DOHH2 (cell line): ENCODE measurements at regions not wholly inside any gene's neighbourhood (a gene's known extent, or its start where the extent isn't known, plus 50 kb on each side); places are given as distances from the start of the nearest gene placed in this dataset.

Experiments used
- H3F3A ChIP-seq: fragments of 200-600 bp; sonication (generic), shearing (Covaris generic); 2 replicates; pipeline ENCODE4 v1.6.0; 2016; ENCODE audit warnings: antibody characterized with exemption, mild to moderate bottlenecking; ENCODE audit not compliant: control insufficient read depth, insufficient read depth
- H3K27ac ChIP-seq: fragments of 200-600 bp; sonication (generic); 2 replicates; pipeline ENCODE4 v1.5.1; 2014; ENCODE audit warnings: low read depth, mild to moderate bottlenecking, low read length, moderate library complexity
- H3K27me3 ChIP-seq: fragments of 200-600 bp; sonication (generic); 2 replicates; pipeline ENCODE4 v1.6.1; 2014; ENCODE audit warnings: mild to moderate bottlenecking, low read length, mixed read lengths; ENCODE audit not compliant: control insufficient read depth
- H3K36me3 ChIP-seq: fragments of 200-600 bp; sonication (generic); 2 replicates; pipeline ENCODE4 v1.6.1; 2014; ENCODE audit warnings: mild to moderate bottlenecking, low read length, moderate library complexity, mixed read lengths; ENCODE audit not compliant: control insufficient read depth
- H3K4me1 ChIP-seq: fragments of 200-600 bp; sonication (generic); 2 replicates; pipeline ENCODE4 v1.6.1; 2014; ENCODE audit warnings: mild to moderate bottlenecking, low read length, mixed read lengths; ENCODE audit not compliant: control insufficient read depth
- H3K4me2 ChIP-seq: fragments of 200-600 bp; sonication (generic); 2 replicates; pipeline ENCODE4 v1.6.0; 2014; ENCODE audit warnings: mild to moderate bottlenecking, low read length, moderate library complexity
- H3K4me3 ChIP-seq: fragments of 200-600 bp; sonication (generic); 2 replicates; pipeline ENCODE4 v1.5.1; 2014; ENCODE audit warnings: mild to moderate bottlenecking, low read length, mixed read lengths
- H3K79me2 ChIP-seq: fragments of 200-600 bp; sonication (generic); 2 replicates; pipeline ENCODE4 v1.6.1; 2014; ENCODE audit warnings: mild to moderate bottlenecking, low read length, mixed read lengths; ENCODE audit not compliant: control insufficient read depth
- H3K9me2 ChIP-seq: fragments of 200-600 bp; sonication (generic); replicated peaks from 2 replicates; pipeline ENCODE4 v1.6.1; 2014; ENCODE audit warnings: mild to moderate bottlenecking, low read length, mixed read lengths; ENCODE audit not compliant: control insufficient read depth
- H3K9me3 ChIP-seq: fragments of 200-600 bp; sonication (generic); 2 replicates; pipeline ENCODE4 v1.6.1; 2014; ENCODE audit warnings: antibody characterized with exemption, low read length, mixed read lengths; ENCODE audit not compliant: control insufficient read depth, insufficient read depth
- H4K20me1 ChIP-seq: fragments of 200-600 bp; sonication (generic); 2 replicates; pipeline ENCODE4 v1.6.0; 2014; ENCODE audit warnings: low read depth, mild to moderate bottlenecking, antibody characterized with exemption, low read length, moderate library complexity; ENCODE audit not compliant: control insufficient read depth, insufficient read depth
- EZH2phosphoT487 ChIP-seq: fragments of 200-600 bp; sonication (generic); IDR thresholded peaks from 2 replicates; pipeline ENCODE4 v1.6.1; 2017; ENCODE audit warnings: borderline replicate concordance, mild to moderate bottlenecking, antibody characterized with exemption, low read length, moderate library complexity, mixed read lengths
- TF ChIP-seq, protein P1 (sequence below): fragments of 200-600 bp; sonication (generic); IDR thresholded peaks from one replicate; pipeline ENCODE4 v1.5.1; 2014; ENCODE audit warnings: antibody characterized with exemption, mild to moderate bottlenecking, low read depth, low read length; ENCODE audit not compliant: poor library complexity, severe bottlenecking

DNA sequence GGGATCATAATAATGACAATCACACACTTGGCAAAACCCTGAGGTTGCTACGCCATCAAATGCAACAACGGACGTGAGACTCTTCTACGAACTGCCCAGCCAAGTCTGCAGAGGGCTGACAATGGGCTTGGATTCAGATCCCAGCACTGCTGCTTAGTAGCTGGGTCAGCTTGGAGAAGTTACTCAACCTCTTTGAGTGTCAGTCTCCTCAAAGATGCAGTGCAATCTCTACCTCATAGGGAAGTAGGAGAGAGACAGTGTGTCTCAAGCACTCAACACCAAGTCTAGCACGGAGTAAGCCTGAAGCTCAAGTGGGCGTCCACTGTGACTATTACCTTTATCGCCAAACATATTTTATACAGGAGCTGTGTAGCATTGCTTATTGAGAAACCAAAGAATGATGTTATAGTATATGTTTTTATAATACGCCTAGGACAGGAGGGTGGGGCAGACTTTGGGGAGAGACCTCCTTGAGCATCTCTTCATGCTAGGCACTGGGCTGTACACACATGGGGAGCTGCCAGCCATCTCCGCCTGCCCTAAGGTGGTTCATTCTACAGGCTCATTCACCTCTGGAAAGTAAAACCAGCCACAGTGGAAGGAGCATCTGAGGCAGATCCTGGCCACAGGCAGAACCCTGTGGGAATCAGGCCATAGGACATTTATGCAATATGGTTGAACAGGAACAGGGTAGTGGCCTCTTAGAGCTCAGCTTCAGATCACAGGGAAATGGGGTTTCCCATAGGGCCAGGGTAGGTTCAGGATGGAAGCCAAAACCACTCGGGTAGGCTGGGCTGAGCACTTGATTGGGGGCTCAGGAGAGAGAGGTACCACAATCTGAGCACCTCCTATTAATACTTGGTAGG is 160.2 kb downstream of the MRPL14 start:
- peaks cover 31% of the 10 kb centered on the region for H3K27me3 ChIP-seq
- no peaks in the 10 kb centered on the region for H4K20me1 ChIP-seq
- H3K4me3 ChIP-seq: no peak overlapping the region
- no peaks in the 10 kb centered on the region for H3F3A ChIP-seq
- H3K4me2 ChIP-seq: no peak overlapping the region
- no peaks in the 10 kb centered on the region for H3K9me2 ChIP-seq
- no peaks in the 10 kb centered on the region for H3K79me2 ChIP-seq
- no peak overlapping the region for H3K27ac ChIP-seq
- H3K36me3 ChIP-seq: no peaks in the 10 kb centered on the region
- H3K4me1 ChIP-seq: no peaks in the 10 kb centered on the region
- TF ChIP-seq, protein P1, sequence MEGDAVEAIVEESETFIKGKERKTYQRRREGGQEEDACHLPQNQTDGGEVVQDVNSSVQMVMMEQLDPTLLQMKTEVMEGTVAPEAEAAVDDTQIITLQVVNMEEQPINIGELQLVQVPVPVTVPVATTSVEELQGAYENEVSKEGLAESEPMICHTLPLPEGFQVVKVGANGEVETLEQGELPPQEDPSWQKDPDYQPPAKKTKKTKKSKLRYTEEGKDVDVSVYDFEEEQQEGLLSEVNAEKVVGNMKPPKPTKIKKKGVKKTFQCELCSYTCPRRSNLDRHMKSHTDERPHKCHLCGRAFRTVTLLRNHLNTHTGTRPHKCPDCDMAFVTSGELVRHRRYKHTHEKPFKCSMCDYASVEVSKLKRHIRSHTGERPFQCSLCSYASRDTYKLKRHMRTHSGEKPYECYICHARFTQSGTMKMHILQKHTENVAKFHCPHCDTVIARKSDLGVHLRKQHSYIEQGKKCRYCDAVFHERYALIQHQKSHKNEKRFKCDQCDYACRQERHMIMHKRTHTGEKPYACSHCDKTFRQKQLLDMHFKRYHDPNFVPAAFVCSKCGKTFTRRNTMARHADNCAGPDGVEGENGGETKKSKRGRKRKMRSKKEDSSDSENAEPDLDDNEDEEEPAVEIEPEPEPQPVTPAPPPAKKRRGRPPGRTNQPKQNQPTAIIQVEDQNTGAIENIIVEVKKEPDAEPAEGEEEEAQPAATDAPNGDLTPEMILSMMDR: no peak
- TF ChIP-seq EZH2phosphoT487: no peak
- no peaks in the 10 kb centered on the region for H3K9me3 ChIP-seq

DNA sequence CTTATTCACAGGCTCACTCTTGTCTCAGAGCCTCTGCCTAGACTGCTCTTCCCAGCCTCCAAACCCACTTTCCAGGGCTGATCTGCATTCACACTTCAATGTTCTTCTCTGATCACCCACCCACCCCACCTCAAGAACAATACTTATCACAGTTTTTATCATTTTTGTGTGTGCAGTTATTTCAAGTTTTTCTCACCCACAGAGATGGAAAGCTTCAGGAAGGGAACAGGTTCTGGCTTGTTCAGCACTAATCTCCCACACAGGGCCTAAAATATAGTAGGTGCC is 160.9 kb downstream of the MRPL14 start:
- Histone ChIP-seq H3K27ac (no peak overlapping the region), H3K4me2 (no peak overlapping the region), H3K27me3 (peaks cover 31% of the 10 kb centered on the region), H3K9me2 (no peaks in the 10 kb centered on the region), H3K4me3 (no peak overlapping the region), H3K9me3 (no peaks in the 10 kb centered on the region), H3K79me2 (no peaks in the 10 kb centered on the region), H3F3A (no peaks in the 10 kb centered on the region), H4K20me1 (no peaks in the 10 kb centered on the region), H3K4me1 (no peaks in the 10 kb centered on the region), H3K36me3 (no peaks in the 10 kb centered on the region)
- TF ChIP-seq EZH2phosphoT487: no peak
- TF ChIP-seq, protein P1: no peak

DNA sequence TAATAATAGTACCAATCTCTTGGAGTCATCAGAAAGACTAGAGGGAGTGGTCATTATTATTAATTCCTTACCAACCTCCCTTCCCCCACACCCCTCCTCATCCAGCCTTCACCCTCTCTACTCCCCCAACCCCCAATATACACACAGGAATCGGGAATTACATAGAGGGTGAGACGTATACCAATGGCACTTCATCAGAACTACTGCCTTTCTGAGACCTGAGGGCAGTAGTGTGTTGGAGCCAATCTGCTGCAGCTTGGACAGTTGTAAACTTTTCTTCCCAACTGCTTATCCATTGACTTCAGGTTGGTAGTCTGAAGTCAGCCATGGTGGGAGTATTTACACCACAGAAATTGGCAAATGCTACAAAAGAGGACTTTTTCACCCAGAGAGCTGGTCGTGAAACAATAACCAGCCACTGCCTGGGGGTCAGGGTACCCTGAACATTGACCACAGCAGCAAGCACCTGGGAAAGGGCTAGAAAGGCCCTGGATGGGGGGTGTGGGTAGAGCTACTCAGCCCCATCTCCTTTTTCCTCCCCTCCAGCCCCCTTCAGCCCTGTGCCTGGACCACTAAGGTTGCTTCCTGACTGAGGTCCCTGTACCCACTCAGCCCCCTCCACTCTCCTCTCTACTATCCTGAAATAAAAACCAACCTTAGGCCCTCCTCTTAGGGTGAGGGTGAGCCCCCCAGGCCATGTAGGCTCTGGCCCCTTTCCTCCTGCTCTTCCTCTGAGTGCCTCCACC is 161.5 kb downstream of the MRPL14 start:
- no peak overlapping the region for H3K4me2 ChIP-seq
- H4K20me1 ChIP-seq: no peaks in the 10 kb centered on the region
- H3K4me1 ChIP-seq: no peaks in the 10 kb centered on the region
- no peaks in the 10 kb centered on the region for H3K36me3 ChIP-seq
- H3K9me3 ChIP-seq: no peaks in the 10 kb centered on the region
- no peaks in the 10 kb centered on the region for H3K9me2 ChIP-seq
- no peak overlapping the region for H3K27ac ChIP-seq
- TF ChIP-seq EZH2phosphoT487: no peak
- no peak overlapping the region for H3K4me3 ChIP-seq
- H3K27me3 ChIP-seq: peaks cover 32% of the 10 kb centered on the region
- no peaks in the 10 kb centered on the region for H3F3A ChIP-seq
- H3K79me2 ChIP-seq: no peaks in the 10 kb centered on the region
